ENCODE measurements at regions not wholly inside any gene's neighbourhood (a gene's known extent, or its start where the extent isn't known, plus 50 kb on each side); places are given as distances from the start of the nearest gene placed in this dataset.

DNA sequence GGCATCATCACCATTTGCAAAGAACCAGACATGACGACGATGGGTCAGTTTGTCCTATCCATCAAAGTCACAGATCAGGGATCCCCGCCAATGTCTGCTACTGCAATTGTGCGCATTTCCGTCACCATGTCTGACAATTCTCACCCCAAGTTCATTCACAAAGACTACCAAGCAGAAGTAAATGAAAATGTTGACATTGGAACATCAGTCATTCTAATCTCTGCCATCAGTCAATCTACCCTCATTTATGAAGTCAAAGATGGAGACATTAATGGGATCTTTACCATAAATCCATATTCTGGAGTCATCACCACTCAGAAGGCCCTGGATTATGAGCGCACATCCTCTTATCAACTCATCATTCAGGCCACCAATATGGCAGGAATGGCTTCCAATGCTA is 171.6 kb upstream of the MTNR1B start:
- no peak overlapping the region for H2BK20ac ChIP-seq (ENCODE audit: low read length)
- H3K14ac ChIP-seq (ENCODE audit: insufficient read length), result no peak overlapping the region
- no peak overlapping the region for H2BK120ac ChIP-seq (replicated peaks; ENCODE audit: low read depth, low read length)
- H3K18ac ChIP-seq (ENCODE audit: extremely low read depth, low read length), result no peak overlapping the region
- H3K4me2 ChIP-seq (ENCODE audit: insufficient read depth in 1 of 2, low read depth in 2 of 2, low read length in 2 of 2), result no peak overlapping the region
- no peak overlapping the region for H4K5ac ChIP-seq (ENCODE audit: insufficient read length, low read depth, low read length)
- H3K9ac ChIP-seq (replicated peaks in 1 of 4; ENCODE audit: extremely low read depth in 1 of 4, low read depth in 3 of 4, low read length in 3 of 4), result no peak overlapping the region
- WGBS, 2 experiments (ENCODE audit: extremely low coverage in 1 of 2, insufficient coverage in 1 of 2, insufficient read length in 1 of 2, insufficient replicate concordance in 2 of 2, low coverage in 1 of 2, low lambda C conversion rate in 2 of 2, missing lambda C conversion rate in 1 of 2), result 96% methylated on average over 6 of the region's 6 CpGs; no CpG with 5 or more reads in 1 of the 2 experiments
- ChIA-PET CTCF (ENCODE audit: partially characterized antibody) (no interaction called here), POLR2A (ENCODE audit: partially characterized antibody) (no interaction called here)
- no peak overlapping the region for H4K8ac ChIP-seq (ENCODE audit: extremely low read depth, insufficient read depth, low read length)
- H3K23me2 ChIP-seq (ENCODE audit: low read depth, low read length), result no peaks in the 10 kb centered on the region
- no peak overlapping the region for H3K4me3 ChIP-seq (ENCODE audit: extremely low read depth in 1 of 4, insufficient read depth in 2 of 4, low read depth in 3 of 4, low read length in 4 of 4)
- H4K91ac ChIP-seq (replicated peaks; ENCODE audit: insufficient read length, low read length), result no peak overlapping the region
- H3K56ac ChIP-seq (replicated peaks; ENCODE audit: insufficient read length, low read depth, low read length), result no peak overlapping the region
- H3K27me3 ChIP-seq (replicated peaks in 1 of 4; ENCODE audit: control insufficient read depth in 3 of 4, extremely low read depth in 1 of 4, insufficient read depth in 3 of 4, low read length in 3 of 4), result no peaks in the 10 kb centered on the region
- no peaks in the 10 kb centered on the region for H3K79me2 ChIP-seq (ENCODE audit: control insufficient read depth in 1 of 2, insufficient read depth in 2 of 2, low read length in 2 of 2)
- no peak overlapping the region for H3K23ac ChIP-seq (ENCODE audit: insufficient read length)
- FAIRE-seq (no peak), DNase-seq (ENCODE audit: low read depth in 1 of 2, low spot score in 2 of 2) (no peak)
- no peak overlapping the region for H2BK15ac ChIP-seq (ENCODE audit: low read length)
- peaks cover 0 to 5% (median under 1%) of the 10 kb centered on the region in 4 experiments; a peak in 3 of 7 replicates for H3K4me1 ChIP-seq (replicated peaks in 1 of 4; ENCODE audit: control insufficient read depth in 3 of 4, insufficient read depth in 4 of 4, low read length in 3 of 4)
- no peak overlapping the region for H3K27ac ChIP-seq (ENCODE audit: low read depth, low read length)
- no peaks in the 10 kb centered on the region for H3K79me1 ChIP-seq (ENCODE audit: low read depth, low read length)
- no peak overlapping the region for H2BK5ac ChIP-seq (ENCODE audit: low read depth, low read length)
- no peak overlapping the region for H2AK5ac ChIP-seq (ENCODE audit: low read depth, low read length)
- no peak overlapping the region for H2BK12ac ChIP-seq (ENCODE audit: low read depth, low read length)
- no peak overlapping the region for H2AFZ ChIP-seq (ENCODE audit: low read length)
- H3K36me3 ChIP-seq (ENCODE audit: control insufficient read depth in 2 of 4, insufficient read depth in 4 of 4, low read length in 3 of 4), result peaks cover 0 to 15% (median 0%) of the 10 kb centered on the region in 4 experiments; a peak in 2 of 8 replicates
- H4K20me1 ChIP-seq (replicated peaks in 1 of 2; ENCODE audit: control insufficient read depth in 1 of 2, insufficient read depth in 2 of 2, low read length in 2 of 2), result no peaks in the 10 kb centered on the region
- no peak overlapping the region for H3K4ac ChIP-seq (replicated peaks; ENCODE audit: insufficient read length, low read depth, low read length)
- no peaks in the 10 kb centered on the region for H3K9me3 ChIP-seq (ENCODE audit: insufficient read depth in 2 of 2, low read depth in 1 of 2, low read length in 1 of 2)
- no peak for TF ChIP-seq BACH1 (IDR thresholded peaks at IDR 0.05; ENCODE audit: low read length)
- TF ChIP-seq JUND (IDR thresholded peaks at IDR 0.05; ENCODE audit: low read length), result no peak
- no peak for TF ChIP-seq SRF (IDR thresholded peaks at IDR 0.05; ENCODE audit: low read depth, low read length)
- TF ChIP-seq ZNF274 (IDR thresholded peaks at IDR 0.05; ENCODE audit: borderline replicate concordance, extremely low read depth, low read length), result no peak
- no peak for TF ChIP-seq POLR2A (IDR thresholded peaks at IDR 0.05; ENCODE audit: control extremely low read depth in 1 of 2, low read depth in 2 of 2, low read length in 2 of 2)
- TF ChIP-seq, protein P1, sequence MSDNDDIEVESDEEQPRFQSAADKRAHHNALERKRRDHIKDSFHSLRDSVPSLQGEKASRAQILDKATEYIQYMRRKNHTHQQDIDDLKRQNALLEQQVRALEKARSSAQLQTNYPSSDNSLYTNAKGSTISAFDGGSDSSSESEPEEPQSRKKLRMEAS (IDR thresholded peaks at IDR 0.05), result no peak
- no peak for TF ChIP-seq KDM5A (IDR thresholded peaks at IDR 0.05; ENCODE audit: low read length)
- no peak for TF ChIP-seq POLR2AphosphoS5 (IDR thresholded peaks at IDR 0.05; ENCODE audit: low read depth, low read length)
- TF ChIP-seq FOSL1 (IDR thresholded peaks at IDR 0.05; ENCODE audit: insufficient read depth, low read depth, low read length), result no peak
- no peak for TF ChIP-seq MAFK (IDR thresholded peaks at IDR 0.05; ENCODE audit: low read depth, low read length)
- TF ChIP-seq CHD1 (IDR thresholded peaks at IDR 0.05; ENCODE audit: low read depth, low read length), result no peak
- no peak for TF ChIP-seq RAD21 (IDR thresholded peaks at IDR 0.05 in 1 of 2, conservative IDR thresholded peaks at IDR 0.05 in 1 of 2; ENCODE audit: low read depth in 2 of 2, low read length in 2 of 2)
- no peak for TF ChIP-seq GABPA (IDR thresholded peaks at IDR 0.05; ENCODE audit: borderline replicate concordance, insufficient read depth, low read length)
- TF ChIP-seq HDAC2 (IDR thresholded peaks at IDR 0.05; ENCODE audit: borderline replicate concordance in 1 of 2, low read depth in 2 of 2, low read length in 2 of 2), result no peak
